ENCODE measurements at regions not wholly inside any gene's neighbourhood (a gene's known extent, or its start where the extent isn't known, plus 50 kb on each side); places are given as distances from the start of the nearest gene placed in this dataset.
"Not testable (repeated sequence)": the region's sequence is repeated elsewhere in the genome, so short reads cannot be mapped to it uniquely, and the experiment has no call there.

DNA sequence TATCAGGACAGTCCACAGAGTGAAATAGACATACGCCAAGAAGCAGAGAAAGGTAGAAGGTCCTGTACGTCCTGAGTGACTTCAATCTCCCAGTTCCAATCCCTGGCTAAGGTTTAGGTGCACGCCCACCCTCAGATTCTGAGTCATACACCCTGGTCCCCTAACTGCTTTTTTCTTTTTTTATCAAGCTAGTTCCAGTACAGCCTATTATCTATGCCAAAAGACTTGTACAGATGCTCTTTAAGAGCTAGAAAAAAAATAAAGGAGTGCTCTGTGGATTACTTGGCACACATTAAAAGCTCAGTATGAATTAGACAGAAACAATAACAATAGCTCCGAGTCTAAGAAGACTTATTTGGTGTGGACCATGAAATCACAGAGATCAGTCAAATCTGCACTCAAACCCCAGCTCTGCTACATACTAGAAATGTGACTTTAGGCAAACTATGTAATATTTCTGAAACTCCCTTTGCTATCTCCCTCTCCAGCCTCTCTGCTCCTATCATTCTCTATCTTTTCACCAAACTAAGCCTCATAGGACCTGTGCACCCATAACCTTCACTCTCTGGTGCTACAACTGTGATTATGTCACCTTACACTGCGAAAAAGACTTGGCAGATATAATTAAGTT, 168.8 kb upstream of the KCTD7 start:
- DNase-seq = not testable (repeated sequence)

DNA sequence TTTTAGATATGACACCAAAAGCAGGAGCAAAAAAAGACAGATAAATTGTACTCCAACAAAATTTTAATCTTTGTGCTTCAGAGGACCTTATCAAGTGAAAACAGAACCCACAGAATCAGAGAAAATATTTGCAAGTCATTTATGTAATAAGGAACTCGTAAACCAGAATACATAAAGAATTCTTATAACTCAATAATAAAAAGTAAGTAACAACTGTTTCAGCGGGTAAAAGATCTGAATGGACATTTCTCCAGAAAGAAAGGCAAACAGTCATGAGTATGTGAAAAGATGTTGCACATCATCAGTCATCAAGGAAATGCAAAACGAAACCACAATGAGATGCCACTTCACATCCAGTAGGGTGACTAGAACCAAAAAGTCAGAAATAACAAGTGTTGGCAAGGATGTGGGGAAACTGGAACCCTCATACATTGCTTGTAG, 167.7 kb upstream of the KCTD7 start:
- DNase-seq = peak; percentile 68

DNA sequence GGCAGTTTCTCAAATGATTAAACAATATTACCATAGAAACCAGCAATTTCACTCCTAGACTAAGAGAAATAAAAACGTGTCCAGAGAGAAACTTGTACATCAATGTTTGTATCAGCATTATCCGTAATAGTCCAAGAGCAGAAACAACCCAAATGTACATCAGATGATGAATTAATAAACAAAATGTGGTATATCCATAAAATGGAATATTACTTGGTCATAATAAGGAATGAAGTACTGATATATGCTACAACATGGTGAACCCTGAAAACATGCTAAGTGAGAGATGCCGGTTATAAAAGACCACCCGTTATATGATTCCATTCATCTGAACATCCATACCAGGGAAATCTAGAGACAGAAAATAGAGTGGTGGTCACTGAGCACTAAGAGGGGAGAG, 167.3 kb upstream of the KCTD7 start:
- DNase-seq = not testable (repeated sequence)

DNA sequence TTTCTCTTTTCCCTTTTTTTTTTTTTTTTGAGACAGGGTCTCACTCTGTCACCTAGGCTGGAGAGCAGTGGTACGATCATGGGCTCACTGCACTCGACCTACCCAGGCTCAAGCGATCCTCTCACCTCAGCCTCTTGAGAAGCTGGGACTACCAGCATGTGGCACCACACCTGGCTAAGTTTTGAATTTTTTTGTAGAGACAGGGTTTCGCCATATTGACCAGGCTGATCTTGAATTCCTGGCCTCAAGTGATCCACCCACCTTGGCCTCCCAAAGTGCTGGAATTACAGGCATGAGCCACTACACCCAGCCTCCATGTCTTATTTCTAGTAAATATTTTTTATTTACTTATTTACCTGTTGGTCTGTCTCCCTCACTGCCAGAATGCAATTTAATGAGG, 165.8 kb upstream of the KCTD7 start:
- DNase-seq = not testable (repeated sequence)

DNA sequence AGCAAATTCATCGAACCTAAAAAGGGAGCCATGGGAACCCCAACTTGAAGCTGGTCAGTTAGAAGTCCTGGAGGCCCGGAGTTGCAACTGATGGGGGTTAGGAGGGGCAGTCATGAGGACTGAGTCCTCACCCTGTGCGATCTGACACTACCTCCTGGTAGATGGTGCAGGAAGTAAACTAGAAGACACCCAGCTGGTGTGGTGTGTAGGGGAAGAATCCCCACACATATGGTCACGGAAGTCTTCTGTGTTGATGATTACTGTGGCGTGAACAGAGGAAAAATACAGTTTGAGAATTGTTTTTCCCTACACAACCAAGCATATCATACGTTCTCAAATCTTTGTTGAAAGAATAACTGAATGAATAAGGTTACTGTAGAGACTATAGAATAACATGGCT, 164.6 kb upstream of the KCTD7 start:
- DNase-seq = no peak

DNA sequence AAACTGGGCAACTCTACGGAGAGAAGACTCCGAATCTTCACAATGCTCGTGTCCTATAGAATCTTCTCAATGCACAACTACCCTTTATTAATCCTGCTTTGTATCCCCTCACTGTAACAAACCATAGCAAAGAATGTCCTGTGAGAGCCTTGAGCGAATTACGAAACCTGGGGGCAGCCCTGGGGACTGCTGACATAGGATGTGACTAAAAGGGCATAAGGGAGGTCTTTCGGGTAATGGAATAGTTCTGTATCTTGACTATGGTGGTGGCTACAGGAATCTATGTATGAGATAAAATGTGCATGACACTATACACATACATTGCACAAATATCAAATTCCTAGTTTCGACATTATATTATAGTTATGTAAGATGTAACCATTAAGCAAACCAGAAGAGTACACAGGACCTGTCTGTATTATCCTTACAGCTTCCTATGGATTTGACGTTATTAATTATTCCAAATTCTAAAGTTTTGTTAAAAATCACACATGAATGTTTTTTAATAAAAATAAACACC, 162.5 kb upstream of the KCTD7 start:
- DNase-seq = peak; percentile 60

DNA sequence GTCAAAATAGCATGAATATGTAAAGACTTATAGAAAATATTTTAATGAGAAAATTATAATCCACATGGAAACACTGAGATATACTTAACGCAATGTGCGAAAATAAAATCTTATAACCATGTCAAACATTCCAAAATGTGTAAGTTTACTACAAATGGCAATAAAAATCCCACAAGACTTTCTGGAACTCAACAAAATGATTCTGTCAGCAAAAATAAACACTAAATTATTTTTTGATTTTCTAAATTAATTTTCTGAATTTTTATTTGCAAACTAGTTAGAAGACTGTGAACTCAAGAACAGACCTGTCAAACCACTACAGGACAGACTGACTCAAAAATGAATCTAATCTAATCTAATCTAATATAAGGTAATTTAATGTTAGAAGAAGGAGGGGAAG, 160.8 kb upstream of the KCTD7 start:
- DNase-seq = no peak

DNA sequence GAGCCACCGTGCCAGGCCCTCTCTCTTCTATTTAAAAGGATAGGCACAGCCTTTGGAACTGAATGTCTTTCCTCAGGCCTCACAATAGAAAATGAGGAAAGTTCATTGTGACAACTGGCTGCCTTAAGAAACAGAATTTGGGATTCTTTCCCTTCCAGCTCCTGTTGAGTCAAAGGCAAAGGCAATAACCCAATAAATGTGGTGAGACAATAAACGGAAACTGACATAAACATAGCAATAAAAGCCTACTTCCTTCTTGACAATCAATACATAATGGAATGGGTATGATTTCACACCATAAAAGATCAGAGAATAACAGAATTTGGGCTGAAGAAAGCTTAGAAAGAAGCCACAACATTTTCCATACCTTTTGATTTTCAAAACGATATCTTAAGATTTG, 155.6 kb upstream of the KCTD7 start:
- not testable (repeated sequence) for DNase-seq

DNA sequence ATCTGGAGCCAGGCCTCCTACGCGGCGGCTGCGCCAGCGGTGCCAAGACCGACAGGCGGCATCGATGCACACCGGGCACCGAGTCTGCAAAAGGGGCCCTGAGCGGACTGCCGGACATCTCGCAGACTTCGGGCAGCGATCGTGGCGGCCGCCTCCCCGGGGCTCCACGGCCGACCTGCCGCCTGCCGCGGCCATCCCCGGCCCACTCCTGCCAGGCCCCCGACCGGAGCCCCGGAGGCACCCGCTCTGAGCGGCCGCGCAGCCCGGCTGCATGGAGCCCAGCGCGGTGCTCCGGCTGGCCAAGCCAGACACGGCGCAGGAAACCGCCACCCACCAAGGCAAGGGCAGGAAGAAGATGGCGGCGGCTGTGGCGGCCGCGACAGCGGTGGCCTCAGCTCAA, 154.2 kb upstream of the KCTD7 start:
- DNase-seq = no peak

DNA sequence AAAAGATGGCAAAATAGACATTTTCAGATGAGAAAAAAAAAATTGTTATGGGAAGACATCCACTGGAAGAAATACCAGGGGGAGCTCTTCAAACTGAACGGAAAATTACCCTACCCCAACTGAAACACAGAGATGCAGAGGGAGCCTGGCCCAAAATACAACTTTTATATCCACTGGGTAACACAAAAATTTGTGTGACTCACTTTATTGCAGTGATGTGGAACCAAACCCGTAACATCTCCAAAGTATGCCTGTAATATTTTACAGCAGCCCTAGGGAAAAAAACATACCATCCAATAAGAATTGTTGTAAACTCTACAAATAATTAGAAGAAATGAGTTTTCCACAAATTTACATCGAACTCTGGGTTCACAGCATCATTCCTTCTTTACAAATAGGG, 152.6 kb upstream of the KCTD7 start:
- DNase-seq = not testable (repeated sequence)

DNA sequence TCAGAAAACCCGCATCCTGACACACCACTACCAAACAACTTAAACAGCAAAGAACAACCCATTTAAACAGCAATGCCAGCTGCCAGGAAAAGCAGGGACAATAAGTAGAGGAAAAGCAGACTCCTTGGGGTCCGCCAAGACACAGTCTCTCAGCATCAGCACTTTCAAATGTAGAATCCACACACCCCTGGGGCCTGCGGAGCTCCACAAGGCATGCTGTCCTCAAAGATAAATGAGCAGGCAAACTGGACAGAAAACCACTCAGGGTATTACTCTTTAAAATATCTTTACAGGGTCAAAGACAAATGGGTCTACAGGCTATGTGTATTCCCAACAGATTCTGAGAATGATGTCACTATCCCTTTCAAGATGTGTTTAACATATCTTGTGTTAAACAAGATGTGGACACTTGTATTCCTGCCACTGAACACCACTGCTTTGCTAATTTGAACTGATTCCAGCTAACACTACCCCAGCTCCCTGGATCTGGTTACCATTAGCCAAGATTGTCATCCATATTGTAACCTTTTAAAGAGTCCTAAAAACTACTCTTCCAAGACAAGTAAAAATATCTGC, 150.8 kb upstream of the KCTD7 start:
- DNase-seq = not testable (repeated sequence)

DNA sequence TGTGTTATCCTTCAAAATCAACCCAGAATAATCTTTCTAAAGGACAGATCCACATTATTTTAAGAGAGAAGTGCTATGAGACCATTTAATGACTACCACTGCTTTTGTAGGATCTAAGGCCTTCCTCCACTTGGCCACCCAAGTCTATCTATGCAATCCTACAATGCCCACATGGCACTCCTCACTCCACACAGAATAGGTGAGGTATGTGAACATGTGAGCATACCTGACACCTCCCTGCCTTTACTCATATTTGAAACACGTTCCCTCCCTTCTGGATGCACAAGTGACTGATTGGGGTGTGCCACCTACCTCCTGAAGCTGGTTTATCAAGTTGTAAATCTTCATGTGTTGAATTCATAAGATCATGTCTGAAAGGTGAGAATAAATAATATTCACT, 147.5 kb upstream of the KCTD7 start:
- DNase-seq = not testable (repeated sequence)

DNA sequence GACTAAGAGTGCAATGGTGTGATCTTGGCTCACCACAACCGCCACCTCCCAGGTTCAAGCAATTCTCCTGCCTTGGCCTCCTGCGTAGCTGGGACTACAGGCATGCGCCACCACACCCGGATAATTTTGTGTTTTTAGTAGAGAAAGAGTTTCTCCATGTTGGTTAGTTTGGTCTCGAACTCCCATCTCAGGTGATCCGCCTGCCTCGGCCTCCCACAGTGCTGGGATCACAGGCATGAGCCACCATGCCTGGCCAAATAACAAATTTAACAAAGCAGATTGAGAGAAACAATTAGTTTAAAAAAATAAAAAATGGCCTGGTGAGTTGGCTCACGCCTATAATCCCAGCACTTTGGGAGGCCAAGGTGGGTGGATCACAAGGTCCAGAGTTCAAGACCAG, 139.6 kb upstream of the KCTD7 start:
- DNase-seq = not testable (repeated sequence)

DNA sequence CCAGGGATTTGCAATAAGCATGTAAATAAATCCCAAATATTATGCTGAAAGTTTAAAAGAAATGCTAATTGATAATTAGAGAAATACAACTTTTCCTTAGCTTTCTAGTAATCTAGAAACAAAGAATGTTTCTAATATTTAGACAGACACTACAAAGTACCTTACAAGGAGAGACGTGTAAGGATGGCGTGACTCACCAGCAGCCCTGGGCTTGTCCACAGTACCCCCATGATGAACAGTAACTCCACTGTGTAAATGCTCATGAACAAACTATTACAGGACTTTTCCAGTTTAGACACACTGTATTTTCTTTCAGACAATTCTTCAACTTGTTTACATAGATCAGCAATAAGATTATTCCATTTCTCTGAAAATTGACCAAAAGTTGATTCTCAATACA, 138.9 kb upstream of the KCTD7 start:
- DNase-seq = not testable (repeated sequence)

DNA sequence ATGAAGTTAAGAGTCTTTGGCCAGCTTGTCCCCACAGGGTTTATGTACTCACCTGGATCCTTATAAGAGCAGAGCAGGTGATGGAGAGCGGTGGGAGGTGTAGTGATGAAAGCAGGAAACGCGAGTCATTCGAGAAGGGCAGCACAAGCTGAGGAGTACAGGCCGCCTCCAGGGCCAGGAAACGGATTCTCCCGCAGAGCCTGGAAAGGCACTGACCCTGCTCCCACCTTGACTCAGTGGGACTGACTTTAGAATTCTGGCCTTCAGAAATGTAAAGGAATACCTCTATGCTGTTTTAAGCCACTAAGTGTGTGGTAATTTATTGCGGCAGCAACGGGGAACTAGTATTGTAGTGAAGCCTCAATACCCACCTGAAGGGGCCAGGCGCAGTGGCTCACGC, 137.7 kb upstream of the KCTD7 start:
- not testable (repeated sequence) for DNase-seq

DNA sequence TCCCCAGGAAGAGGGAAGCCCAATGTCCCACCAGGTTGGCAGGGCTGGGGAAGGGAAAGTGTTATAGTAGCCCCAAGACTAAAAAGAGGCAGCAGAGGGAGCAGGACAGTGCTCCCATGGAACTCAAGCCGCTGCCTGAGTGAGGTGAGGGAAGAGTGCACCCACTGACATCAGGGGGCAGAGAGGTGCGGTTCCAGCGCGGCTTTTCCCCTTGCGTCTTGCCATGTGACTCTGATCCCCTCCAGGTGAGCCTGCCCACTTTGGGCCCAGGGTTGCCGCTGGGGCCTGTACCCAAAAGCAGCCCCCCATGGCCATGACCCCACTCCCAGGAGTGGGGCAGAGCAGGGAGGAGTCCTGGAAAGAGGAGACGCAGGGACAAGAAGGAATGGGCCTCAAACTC, 136.3 kb upstream of the KCTD7 start:
- DNase-seq = not testable (repeated sequence)

DNA sequence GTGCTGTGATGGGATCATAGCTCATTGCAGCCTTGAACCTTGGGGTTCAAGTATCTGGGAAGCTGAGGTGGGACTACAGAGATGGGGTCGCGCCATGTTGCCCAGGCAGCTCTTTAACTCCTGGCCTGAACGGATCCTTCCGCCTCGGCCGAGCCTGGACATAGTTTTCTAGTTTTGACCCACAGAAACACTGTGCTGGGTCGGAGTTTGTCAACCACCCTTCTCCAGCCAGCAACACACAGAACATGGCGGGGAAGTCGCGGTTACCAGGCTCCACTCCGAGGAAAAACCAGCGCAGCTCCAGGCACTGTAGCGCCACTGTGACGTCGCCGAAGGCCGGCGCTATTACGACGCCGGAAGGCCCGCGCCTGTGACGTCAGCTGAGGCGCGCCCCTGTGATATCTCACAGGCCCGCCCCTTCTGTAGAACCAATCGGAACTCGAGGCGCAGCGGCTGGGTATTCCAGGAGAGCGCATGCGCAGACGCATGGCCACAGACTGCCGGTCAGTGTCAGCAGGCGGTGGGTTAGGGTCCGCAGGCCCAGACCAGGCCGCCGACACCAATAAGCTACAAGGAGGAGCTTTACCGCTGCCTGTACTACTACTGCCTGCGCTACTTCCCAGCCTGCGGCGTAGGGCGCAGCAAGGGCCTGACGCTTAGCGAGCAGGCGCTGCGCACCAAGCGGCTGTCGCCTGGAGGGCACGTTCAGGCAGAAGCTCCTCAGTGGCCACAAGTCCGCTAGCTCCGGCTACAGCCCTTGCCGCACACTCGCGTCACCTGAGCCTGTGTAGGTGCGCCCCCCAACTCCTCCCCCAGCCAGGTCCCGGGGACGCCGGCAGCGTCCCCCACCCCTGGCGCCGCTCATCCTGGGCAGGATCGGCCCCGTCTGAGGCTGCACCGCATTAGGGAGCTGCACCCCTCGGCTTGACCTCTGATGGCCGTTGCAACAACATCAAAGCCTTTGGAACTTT, 135.2 kb upstream of the KCTD7 start:
- DNase-seq = peak; percentile 99

DNA sequence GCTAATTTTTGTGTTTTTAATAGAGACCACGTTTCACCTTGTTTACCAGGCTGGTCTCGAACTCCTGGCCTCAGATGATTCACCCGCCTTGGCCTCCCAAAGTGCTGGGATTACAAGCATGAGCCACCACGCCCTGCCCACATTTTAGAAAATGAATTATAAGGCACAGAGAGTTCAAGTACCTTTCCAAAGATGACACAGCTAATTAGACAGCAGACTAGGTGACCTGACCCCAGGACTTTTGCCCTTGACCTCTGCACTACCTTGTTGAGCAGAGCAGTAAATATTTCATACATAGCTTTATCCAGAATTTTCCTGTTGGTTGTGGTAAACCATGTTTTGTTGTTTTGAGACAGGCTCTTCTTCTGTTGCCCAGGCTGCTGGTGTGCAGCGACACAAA, 131.3 kb upstream of the KCTD7 start:
- no peak for DNase-seq

DNA sequence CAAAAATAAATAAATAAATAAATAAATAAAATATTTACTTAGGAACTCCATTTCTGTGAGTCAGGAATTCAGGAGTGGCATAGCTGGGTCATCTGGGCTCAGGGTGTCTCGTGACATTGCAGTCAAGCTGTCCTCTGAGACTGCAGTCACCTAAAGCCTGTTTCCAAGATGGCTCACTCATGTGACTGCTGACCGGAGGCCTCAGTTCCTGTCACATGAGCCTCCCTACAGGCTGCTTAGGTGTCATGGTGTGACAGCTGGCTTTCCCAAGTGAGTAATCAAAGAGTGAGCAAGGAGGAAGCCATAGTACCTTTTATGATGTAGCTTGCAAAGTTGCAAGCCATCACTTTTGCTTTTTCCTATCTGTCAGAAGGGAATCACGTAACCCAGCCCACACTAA, 128.6 kb upstream of the KCTD7 start:
- peak; percentile 75 for DNase-seq

DNA sequence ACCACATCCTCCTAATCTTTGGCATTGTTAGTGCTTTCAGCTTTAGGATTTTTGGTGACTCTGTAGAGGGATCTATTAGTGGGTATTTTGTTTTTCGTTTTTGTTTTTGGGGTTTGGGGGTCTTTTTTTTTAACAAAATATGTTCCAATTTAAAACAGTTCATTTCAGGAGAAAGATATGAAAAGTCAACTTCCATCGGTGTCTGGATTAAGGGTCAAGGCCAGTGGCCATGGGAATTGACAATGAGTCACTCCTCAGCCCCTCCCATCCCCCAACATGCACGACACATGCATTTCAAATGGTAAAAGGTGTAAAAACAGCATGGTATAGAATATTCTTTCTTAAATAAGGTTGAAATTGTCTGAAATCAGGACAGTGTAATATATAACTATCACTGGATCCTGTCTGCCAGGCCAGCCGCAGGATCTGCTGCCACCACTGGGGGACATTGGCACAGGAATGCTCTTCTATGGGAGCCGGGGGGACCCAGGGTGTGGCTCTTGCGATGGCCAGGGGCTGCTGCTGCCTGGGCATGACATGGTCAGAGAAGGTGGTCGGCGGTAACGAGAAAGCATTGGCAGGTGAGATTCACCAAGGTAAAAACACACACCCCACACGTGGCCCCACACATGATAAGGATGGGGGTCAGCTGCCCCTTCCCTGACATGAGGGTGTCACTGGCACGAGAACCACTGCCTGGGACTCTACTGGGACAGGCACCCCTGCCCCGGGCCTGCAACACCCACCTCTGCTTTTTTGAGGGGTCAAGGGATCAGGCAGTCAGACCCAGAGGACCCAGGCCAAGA, 126.2 kb upstream of the KCTD7 start:
- no peak for DNase-seq

DNA sequence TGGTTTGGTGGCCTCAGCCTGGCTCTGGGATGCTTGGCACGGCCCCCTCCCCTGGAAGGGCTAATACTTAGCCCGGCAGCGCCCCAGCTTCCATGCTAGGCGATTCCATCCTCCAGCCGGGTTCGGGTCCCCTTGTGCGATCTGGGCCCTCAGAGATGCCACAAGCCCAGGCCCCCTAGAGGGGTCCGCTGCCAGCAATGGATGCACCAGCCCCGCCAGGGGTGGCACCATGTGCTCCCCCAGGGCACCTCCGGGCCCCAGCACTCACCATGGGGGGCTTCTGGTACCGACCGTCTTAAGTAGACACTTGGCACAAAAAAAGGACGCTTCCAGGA, 125.7 kb upstream of the KCTD7 start:
- no peak for DNase-seq

DNA sequence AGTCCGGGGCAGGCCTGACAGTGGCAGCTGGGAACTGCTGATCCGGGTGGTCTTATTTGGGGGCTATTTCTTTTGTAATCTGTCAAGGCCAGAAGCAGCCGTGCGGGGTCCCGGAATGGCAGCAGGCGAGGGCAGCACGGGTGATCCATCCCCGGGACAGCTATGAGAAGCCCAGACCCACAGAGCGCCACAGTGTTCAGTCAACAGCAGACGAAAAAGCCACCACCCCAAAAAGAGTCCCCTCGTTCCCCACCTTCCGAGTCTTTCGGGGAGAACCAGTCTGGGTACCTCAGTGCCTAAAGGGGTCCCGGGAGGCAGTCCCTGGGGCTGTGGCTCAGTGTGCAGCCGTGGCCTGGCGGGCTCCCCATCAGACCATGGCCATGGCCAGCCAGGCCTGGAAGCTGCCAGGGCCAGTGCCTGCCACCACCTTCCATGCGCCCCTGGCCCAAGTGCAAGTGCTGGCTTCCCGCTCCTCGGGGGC, 125.1 kb upstream of the KCTD7 start:
- DNase-seq = no peak

DNA sequence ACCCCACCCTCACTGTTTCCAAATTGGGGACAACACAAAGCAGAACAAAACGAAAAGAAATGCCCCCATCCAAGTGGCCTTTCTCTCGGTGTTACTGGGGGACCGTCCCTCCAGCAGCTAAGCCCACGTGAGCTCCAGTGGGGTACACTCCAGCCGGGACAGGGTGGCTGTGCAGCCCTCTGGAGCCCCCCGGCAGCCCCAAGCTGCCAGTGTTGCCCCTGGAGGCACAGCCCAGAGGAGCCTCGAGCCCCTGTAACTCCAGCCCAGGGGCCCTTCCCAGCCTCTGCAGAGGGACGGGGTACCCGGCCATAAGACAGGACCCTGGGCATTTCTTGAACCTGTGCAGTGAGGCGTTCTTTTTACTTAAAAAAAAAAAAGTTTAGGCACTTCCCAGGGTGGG, 124.5 kb upstream of the KCTD7 start:
- no peak for DNase-seq
